ENCODE measurements at regions not wholly inside any gene's neighbourhood (a gene's known extent, or its start where the extent isn't known, plus 50 kb on each side); places are given as distances from the start of the nearest gene placed in this dataset.
"Not testable (repeated sequence)": the region's sequence is repeated elsewhere in the genome, so short reads cannot be mapped to it uniquely, and the experiment has no call there.

DNA sequence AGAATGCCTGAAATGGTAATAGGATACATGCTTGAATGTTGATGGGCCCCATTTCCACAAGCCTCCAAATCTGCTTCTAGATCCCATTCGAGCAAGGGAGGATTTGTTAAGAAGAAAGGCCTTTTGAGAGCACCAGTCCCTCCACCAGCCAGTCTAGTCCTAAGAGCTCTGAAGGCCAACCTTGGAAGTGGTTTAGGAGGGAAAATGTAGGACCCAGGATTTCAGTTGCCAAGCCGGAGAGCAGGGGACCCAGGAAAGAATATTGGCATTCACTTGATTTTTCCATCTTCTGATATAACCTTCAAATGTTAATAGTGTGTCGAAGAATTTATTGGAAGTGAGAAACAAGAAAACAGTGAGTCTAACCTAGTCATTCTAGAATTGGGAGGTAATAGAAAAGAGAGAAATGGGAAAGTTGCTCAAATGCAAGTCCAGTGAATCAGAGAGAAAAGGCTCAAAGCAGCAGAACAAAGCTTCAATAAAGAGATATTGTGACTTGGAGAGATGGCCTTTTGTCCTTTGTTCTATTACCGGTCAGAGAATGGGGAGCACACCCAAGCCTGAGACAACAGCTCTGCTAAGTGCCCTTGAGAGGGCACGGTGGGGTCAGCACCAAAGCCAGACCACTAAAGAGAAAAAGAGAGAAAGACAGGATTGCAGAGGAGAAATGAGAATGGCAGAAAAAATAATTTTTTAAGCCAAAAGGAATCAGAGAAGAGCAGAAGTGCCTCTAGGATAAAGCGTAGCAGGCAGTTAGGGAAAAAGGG is 130.0 kb downstream of the SPDYE17 start:
- not testable (repeated sequence) for DNase-seq (ENCODE audit: insufficient read length, low spot score, missing footprints); H2AFZ ChIP-seq (ENCODE audit: low read length); H3K27ac ChIP-seq (ENCODE audit: low read depth, low read length); H3K9me3 ChIP-seq (ENCODE audit: low read depth, low read length); H3K27me3 ChIP-seq (ENCODE audit: insufficient read depth, low read length); H3K36me3 ChIP-seq (ENCODE audit: insufficient read depth, low read length); H3K79me2 ChIP-seq (ENCODE audit: insufficient read depth, low read length); H3K4me3 ChIP-seq (ENCODE audit: insufficient read depth, low read length); H3K4me1 ChIP-seq (ENCODE audit: insufficient read depth, low read length); H3K4me2 ChIP-seq (ENCODE audit: insufficient read depth, low read length); H4K20me1 ChIP-seq (ENCODE audit: insufficient read depth, low read length)

DNA sequence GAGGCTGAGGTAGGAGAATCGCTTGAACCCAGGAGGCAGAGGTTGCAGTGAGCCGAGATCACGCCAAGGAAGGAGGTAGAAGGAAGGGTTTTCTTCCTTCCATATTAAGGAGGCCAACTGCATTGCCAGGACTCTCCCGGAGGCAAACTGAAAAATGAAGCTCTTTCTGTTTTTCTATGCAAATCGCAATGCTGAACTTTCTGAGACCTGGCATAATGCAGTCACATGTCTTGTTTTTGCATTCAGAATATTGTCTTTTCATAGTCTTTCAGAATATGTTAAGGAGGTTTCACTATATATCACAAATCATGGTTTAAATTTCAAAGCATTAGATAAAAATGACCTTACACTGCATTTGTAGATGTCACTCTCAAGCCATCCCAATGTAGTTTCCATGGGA is 133.4 kb downstream of the SPDYE17 start:
- not testable (repeated sequence) for H3K27ac ChIP-seq (ENCODE audit: low read depth, low read length); H3K4me1 ChIP-seq (ENCODE audit: insufficient read depth, low read length); H3K4me3 ChIP-seq (ENCODE audit: insufficient read depth, low read length); H2AFZ ChIP-seq (ENCODE audit: low read length); H3K36me3 ChIP-seq (ENCODE audit: insufficient read depth, low read length); DNase-seq (ENCODE audit: insufficient read length, low spot score, missing footprints); H3K4me2 ChIP-seq (ENCODE audit: insufficient read depth, low read length); H3K9me3 ChIP-seq (ENCODE audit: low read depth, low read length); H4K20me1 ChIP-seq (ENCODE audit: insufficient read depth, low read length); H3K79me2 ChIP-seq (ENCODE audit: insufficient read depth, low read length); H3K27me3 ChIP-seq (ENCODE audit: insufficient read depth, low read length)

DNA sequence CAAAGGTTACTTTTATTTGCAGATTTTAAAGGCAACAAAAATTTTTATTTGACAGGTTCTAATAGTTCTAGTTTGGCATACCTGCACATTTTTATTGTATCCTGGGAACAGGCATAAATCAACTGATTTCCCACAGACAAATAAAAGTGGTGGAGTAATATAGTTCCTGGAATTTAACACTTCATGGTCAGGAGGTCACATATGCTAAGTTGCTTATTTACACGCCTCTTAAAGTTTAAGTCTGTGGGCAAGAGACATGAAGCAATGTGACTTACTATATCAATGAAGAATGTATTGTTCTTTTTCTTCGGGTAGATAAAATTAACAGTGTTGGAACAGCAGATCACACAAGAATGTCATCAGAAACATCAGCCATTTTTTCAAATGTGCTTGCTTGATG is 135.2 kb downstream of the SPDYE17 start:
- not testable (repeated sequence) for H3K4me3 ChIP-seq (ENCODE audit: insufficient read depth, low read length); DNase-seq (ENCODE audit: insufficient read length, low spot score, missing footprints); H3K36me3 ChIP-seq (ENCODE audit: insufficient read depth, low read length); H3K4me1 ChIP-seq (ENCODE audit: insufficient read depth, low read length); H3K79me2 ChIP-seq (ENCODE audit: insufficient read depth, low read length); H3K9me3 ChIP-seq (ENCODE audit: low read depth, low read length); H3K27ac ChIP-seq (ENCODE audit: low read depth, low read length); H4K20me1 ChIP-seq (ENCODE audit: insufficient read depth, low read length); H3K27me3 ChIP-seq (ENCODE audit: insufficient read depth, low read length); H3K4me2 ChIP-seq (ENCODE audit: insufficient read depth, low read length); H2AFZ ChIP-seq (ENCODE audit: low read length)

GRCh38 chr7:76895696-76896095 is 136.5 kb downstream of the SPDYE17 start:
- H3K4me2 ChIP-seq (ENCODE audit: insufficient read depth, low read length); H3K4me1 ChIP-seq (ENCODE audit: insufficient read depth, low read length); H3K36me3 ChIP-seq (ENCODE audit: insufficient read depth, low read length); H3K27me3 ChIP-seq (ENCODE audit: insufficient read depth, low read length); DNase-seq (ENCODE audit: insufficient read length, low spot score, missing footprints); H2AFZ ChIP-seq (ENCODE audit: low read length); H3K4me3 ChIP-seq (ENCODE audit: insufficient read depth, low read length); H3K79me2 ChIP-seq (ENCODE audit: insufficient read depth, low read length); H3K27ac ChIP-seq (ENCODE audit: low read depth, low read length); H3K9me3 ChIP-seq (ENCODE audit: low read depth, low read length); H4K20me1 ChIP-seq (ENCODE audit: insufficient read depth, low read length): not testable (repeated sequence)

- H3K4me3 ChIP-seq (ENCODE audit: insufficient read depth, low read length); DNase-seq (ENCODE audit: insufficient read length, low spot score, missing footprints); H3K9me3 ChIP-seq (ENCODE audit: low read depth, low read length); H3K36me3 ChIP-seq (ENCODE audit: insufficient read depth, low read length); H3K27ac ChIP-seq (ENCODE audit: low read depth, low read length); H3K27me3 ChIP-seq (ENCODE audit: insufficient read depth, low read length); H3K79me2 ChIP-seq (ENCODE audit: insufficient read depth, low read length); H3K4me1 ChIP-seq (ENCODE audit: insufficient read depth, low read length); H4K20me1 ChIP-seq (ENCODE audit: insufficient read depth, low read length); H2AFZ ChIP-seq (ENCODE audit: low read length); H3K4me2 ChIP-seq (ENCODE audit: insufficient read depth, low read length): not testable (repeated sequence)
These were observed 140.4 kb downstream of the SPDYE17 start for GRCh38 chr7:76891771-76892170.

GRCh38 chr7:76879733-76880288 is 152.3 kb downstream of the SPDYE17 start:
- H2AFZ ChIP-seq (ENCODE audit: low read length); H3K4me3 ChIP-seq (ENCODE audit: insufficient read depth, low read length); DNase-seq (ENCODE audit: insufficient read length, low spot score, missing footprints); H3K4me1 ChIP-seq (ENCODE audit: insufficient read depth, low read length); H4K20me1 ChIP-seq (ENCODE audit: insufficient read depth, low read length); H3K4me2 ChIP-seq (ENCODE audit: insufficient read depth, low read length); H3K9me3 ChIP-seq (ENCODE audit: low read depth, low read length); H3K27ac ChIP-seq (ENCODE audit: low read depth, low read length); H3K27me3 ChIP-seq (ENCODE audit: insufficient read depth, low read length); H3K36me3 ChIP-seq (ENCODE audit: insufficient read depth, low read length); H3K79me2 ChIP-seq (ENCODE audit: insufficient read depth, low read length): not testable (repeated sequence)

GRCh38 chr7:76875760-76876159 is 156.4 kb downstream of the SPDYE17 start:
- H3K9me3 ChIP-seq (ENCODE audit: low read depth, low read length); H3K79me2 ChIP-seq (ENCODE audit: insufficient read depth, low read length); H3K36me3 ChIP-seq (ENCODE audit: insufficient read depth, low read length); H3K27me3 ChIP-seq (ENCODE audit: insufficient read depth, low read length); H3K4me2 ChIP-seq (ENCODE audit: insufficient read depth, low read length); H2AFZ ChIP-seq (ENCODE audit: low read length); H3K27ac ChIP-seq (ENCODE audit: low read depth, low read length); H4K20me1 ChIP-seq (ENCODE audit: insufficient read depth, low read length); H3K4me1 ChIP-seq (ENCODE audit: insufficient read depth, low read length); H3K4me3 ChIP-seq (ENCODE audit: insufficient read depth, low read length); DNase-seq (ENCODE audit: insufficient read length, low spot score, missing footprints): not testable (repeated sequence)

DNA sequence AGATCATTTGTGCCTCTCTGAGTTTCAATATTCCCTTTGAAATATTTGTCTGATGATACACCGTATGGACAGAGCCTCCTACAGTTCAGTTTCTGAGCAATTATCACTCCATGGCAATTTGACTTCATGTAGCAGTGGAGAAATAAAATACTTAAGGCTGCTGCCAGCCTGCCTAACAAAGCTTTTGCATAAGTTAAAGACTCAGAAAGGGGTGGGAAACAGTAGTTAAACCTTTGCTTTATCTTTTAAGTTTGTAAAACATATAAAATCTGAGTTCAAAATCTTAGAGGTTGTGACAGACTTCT is 161.7 kb downstream of the SPDYE17 start:
- H3K4me2 ChIP-seq (ENCODE audit: insufficient read depth, low read length); H3K4me1 ChIP-seq (ENCODE audit: insufficient read depth, low read length); H4K20me1 ChIP-seq (ENCODE audit: insufficient read depth, low read length); DNase-seq (ENCODE audit: insufficient read length, low spot score, missing footprints); H3K4me3 ChIP-seq (ENCODE audit: insufficient read depth, low read length); H3K36me3 ChIP-seq (ENCODE audit: insufficient read depth, low read length); H3K79me2 ChIP-seq (ENCODE audit: insufficient read depth, low read length); H3K27me3 ChIP-seq (ENCODE audit: insufficient read depth, low read length); H3K9me3 ChIP-seq (ENCODE audit: low read depth, low read length); H2AFZ ChIP-seq (ENCODE audit: low read length); H3K27ac ChIP-seq (ENCODE audit: low read depth, low read length): not testable (repeated sequence)

- not testable (repeated sequence) for DNase-seq (ENCODE audit: insufficient read length, low spot score, missing footprints); H3K79me2 ChIP-seq (ENCODE audit: insufficient read depth, low read length)
These were observed 164.7 kb downstream of the SPDYE17 start for GRCh38 chr7:76867364-76867889.

More at GRCh38 chr7:76867364-76867889, 164.7 kb downstream of the SPDYE17 start:
- not testable (repeated sequence) for H2AFZ ChIP-seq (ENCODE audit: low read length); H4K20me1 ChIP-seq (ENCODE audit: insufficient read depth, low read length); H3K4me2 ChIP-seq (ENCODE audit: insufficient read depth, low read length); H3K4me3 ChIP-seq (ENCODE audit: insufficient read depth, low read length); H3K27me3 ChIP-seq (ENCODE audit: insufficient read depth, low read length); H3K9me3 ChIP-seq (ENCODE audit: low read depth, low read length); H3K27ac ChIP-seq (ENCODE audit: low read depth, low read length); H3K4me1 ChIP-seq (ENCODE audit: insufficient read depth, low read length); H3K36me3 ChIP-seq (ENCODE audit: insufficient read depth, low read length)
